ENCODE measurements at regions not wholly inside any gene's neighbourhood (a gene's known extent, or its start where the extent isn't known, plus 50 kb on each side); places are given as distances from the start of the nearest gene placed in this dataset.

DNA sequence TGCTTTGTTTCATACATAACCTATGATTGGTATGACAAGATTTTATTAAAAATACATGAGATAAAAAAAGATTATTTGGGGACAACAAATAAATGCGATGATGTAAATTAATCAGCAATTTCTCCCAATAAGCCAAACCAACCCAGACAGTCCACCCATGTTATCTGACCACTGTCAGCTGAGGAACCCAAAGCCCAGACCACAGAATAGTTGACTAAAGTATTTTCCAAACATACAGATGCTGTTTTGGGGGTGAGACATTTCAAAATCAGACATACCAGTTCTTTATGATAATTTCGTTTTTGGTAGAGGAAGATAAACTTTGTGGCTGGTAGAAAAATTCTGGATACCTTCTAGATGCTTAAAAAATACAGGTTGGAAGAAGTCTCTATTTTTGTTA is 650.8 kb upstream of the FAM241A start:
- no peak overlapping the region for H3K4me3 ChIP-seq (ENCODE audit: low read depth, low read length)
- H3K27me3 ChIP-seq (ENCODE audit: control insufficient read depth, insufficient read depth, low read length) = no peaks in the 10 kb centered on the region
- H3K36me3 ChIP-seq (ENCODE audit: control insufficient read depth, insufficient read depth, low read length) = no peaks in the 10 kb centered on the region
- no peak for DNase-seq (ENCODE audit: low read depth)
- TF ChIP-seq, protein P1, sequence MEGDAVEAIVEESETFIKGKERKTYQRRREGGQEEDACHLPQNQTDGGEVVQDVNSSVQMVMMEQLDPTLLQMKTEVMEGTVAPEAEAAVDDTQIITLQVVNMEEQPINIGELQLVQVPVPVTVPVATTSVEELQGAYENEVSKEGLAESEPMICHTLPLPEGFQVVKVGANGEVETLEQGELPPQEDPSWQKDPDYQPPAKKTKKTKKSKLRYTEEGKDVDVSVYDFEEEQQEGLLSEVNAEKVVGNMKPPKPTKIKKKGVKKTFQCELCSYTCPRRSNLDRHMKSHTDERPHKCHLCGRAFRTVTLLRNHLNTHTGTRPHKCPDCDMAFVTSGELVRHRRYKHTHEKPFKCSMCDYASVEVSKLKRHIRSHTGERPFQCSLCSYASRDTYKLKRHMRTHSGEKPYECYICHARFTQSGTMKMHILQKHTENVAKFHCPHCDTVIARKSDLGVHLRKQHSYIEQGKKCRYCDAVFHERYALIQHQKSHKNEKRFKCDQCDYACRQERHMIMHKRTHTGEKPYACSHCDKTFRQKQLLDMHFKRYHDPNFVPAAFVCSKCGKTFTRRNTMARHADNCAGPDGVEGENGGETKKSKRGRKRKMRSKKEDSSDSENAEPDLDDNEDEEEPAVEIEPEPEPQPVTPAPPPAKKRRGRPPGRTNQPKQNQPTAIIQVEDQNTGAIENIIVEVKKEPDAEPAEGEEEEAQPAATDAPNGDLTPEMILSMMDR (IDR thresholded peaks at IDR 0.05; ENCODE audit: insufficient read depth, low read depth, low read length) = no peak
- ChIA-PET CTCF (interaction anchor here (0.8 kb wide), 1 partner anchor 185 kb away, joined by 3 read pairs; no protein-coding TSS in a partner anchor), POLR2A (interaction anchor here (0.7 to 1.1 kb wide), 2 partner anchors 18 to 627 kb away, joined by 4 to 6 read pairs; no protein-coding TSS in a partner anchor)

DNA sequence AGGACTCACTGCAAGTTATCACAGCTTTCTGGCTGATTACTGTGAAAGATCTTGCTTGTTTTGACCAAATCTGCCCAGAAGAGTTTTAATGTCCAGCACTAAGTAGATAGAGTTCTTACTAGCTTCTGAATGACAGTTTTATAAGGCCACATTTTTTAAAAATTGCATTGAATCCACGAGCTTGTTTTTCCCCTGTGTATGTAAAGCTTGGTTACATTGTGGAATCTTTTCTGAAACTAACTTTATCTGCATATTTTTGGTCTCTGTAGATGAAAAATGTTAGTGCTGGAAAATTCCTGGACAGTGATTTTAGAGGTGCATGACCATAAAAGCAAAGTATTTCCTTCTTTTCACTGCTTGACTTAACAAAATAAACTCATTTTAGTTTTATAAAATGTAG is 650.3 kb upstream of the FAM241A start:
- Histone ChIP-seq H3K4me3 (ENCODE audit: low read depth, low read length) (no peak overlapping the region), H3K27me3 (ENCODE audit: control insufficient read depth, insufficient read depth, low read length) (no peaks in the 10 kb centered on the region), H3K36me3 (ENCODE audit: control insufficient read depth, insufficient read depth, low read length) (no peaks in the 10 kb centered on the region)
- DNase-seq (ENCODE audit: low read depth) = no peak
- POLR2A ChIA-PET = interaction anchor here (0.7 to 1.1 kb wide), 2 partner anchors 19 to 627 kb away, joined by 4 to 6 read pairs; no protein-coding TSS in a partner anchor
- CTCF ChIA-PET = interaction anchor here (0.6 to 0.8 kb wide), 2 partner anchors 58 to 185 kb away, joined by 3 read pairs; no protein-coding TSS in a partner anchor
- TF ChIP-seq, protein P1 (IDR thresholded peaks at IDR 0.05; ENCODE audit: insufficient read depth, low read depth, low read length) = no peak

DNA sequence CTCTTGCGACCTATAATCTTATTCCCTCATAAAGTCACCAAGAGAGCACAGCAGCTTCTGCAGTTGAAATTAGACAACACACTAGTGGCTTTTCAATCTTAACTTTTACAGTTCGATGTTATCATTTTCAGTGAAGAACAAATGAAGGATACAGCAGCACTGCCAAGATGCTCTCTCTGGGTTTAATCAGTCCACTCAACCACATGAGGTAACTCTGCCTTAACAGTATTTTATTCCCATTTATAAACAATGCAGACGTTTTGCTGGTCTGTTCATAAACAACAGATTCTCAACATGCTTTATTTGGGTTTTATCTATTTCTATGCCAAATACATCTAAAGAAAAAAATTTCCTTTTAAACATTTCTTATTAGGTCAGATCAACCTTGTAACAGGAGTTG is 646.0 kb upstream of the FAM241A start:
- ChIA-PET CTCF (no interaction called here), POLR2A (no interaction called here)
- H3K4me3 ChIP-seq (ENCODE audit: low read depth, low read length) = no peak overlapping the region
- no peaks in the 10 kb centered on the region for H3K27me3 ChIP-seq (ENCODE audit: control insufficient read depth, insufficient read depth, low read length)
- no peak for DNase-seq (ENCODE audit: low read depth)
- TF ChIP-seq, protein P1 (IDR thresholded peaks at IDR 0.05; ENCODE audit: insufficient read depth, low read depth, low read length) = no peak
- no peaks in the 10 kb centered on the region for H3K36me3 ChIP-seq (ENCODE audit: control insufficient read depth, insufficient read depth, low read length)

DNA sequence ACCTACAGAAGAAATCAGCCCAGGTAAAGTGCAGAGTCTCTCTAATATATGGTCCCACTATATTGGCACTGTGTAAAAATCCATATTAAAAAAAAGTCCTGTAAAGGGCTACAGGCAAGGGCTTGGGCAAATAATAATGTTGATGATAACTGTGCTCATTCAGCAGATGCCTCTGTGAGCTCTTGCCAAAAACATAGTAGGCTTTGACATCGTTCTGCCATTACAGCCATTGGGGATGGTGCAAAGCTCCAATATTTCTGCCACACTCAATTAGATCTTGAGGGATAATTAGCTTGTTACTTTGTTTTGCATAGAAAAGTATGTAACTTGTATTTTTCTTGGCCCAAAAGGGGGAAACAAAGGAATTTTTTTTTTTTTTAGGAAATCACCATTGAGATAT is 645.5 kb upstream of the FAM241A start:
- Histone ChIP-seq H3K4me3 (ENCODE audit: low read depth, low read length) (no peak overlapping the region), H3K27me3 (ENCODE audit: control insufficient read depth, insufficient read depth, low read length) (no peaks in the 10 kb centered on the region), H3K36me3 (ENCODE audit: control insufficient read depth, insufficient read depth, low read length) (no peaks in the 10 kb centered on the region)
- DNase-seq (ENCODE audit: low read depth) = no peak
- CTCF ChIA-PET = no interaction called here
- POLR2A ChIA-PET = no interaction called here
- TF ChIP-seq, protein P1 (IDR thresholded peaks at IDR 0.05; ENCODE audit: insufficient read depth, low read depth, low read length) = no peak

DNA sequence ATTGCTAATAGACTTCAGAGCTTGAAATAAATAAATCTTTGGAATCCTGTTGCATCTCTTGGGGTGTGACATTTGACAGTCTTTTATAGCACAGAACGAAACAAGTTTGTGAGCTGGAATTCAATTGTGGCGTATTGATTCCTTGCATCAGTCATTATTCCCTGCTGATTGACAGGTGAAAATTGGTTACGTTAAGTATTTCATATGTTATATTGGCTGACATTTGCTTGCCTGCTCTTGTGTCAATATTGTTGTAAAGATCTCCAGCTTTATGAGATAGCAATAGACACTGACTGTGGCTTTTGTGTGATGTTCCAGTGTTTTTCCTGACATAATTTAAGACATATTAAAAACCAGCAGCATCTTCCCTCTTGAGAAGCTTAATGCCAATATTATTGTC is 644.4 kb upstream of the FAM241A start:
- Histone ChIP-seq H3K27me3 (ENCODE audit: control insufficient read depth, insufficient read depth, low read length) (no peaks in the 10 kb centered on the region), H3K4me3 (ENCODE audit: low read depth, low read length) (no peak overlapping the region), H3K36me3 (ENCODE audit: control insufficient read depth, insufficient read depth, low read length) (no peaks in the 10 kb centered on the region)
- CTCF ChIA-PET = no interaction called here
- no peak for DNase-seq (ENCODE audit: low read depth)
- TF ChIP-seq, protein P1 (IDR thresholded peaks at IDR 0.05; ENCODE audit: insufficient read depth, low read depth, low read length) = no peak
- POLR2A ChIA-PET = no interaction called here
